ENCODE measurements at regions not wholly inside any gene's neighbourhood (a gene's known extent, or its start where the extent isn't known, plus 50 kb on each side); places are given as distances from the start of the nearest gene placed in this dataset.

DNA sequence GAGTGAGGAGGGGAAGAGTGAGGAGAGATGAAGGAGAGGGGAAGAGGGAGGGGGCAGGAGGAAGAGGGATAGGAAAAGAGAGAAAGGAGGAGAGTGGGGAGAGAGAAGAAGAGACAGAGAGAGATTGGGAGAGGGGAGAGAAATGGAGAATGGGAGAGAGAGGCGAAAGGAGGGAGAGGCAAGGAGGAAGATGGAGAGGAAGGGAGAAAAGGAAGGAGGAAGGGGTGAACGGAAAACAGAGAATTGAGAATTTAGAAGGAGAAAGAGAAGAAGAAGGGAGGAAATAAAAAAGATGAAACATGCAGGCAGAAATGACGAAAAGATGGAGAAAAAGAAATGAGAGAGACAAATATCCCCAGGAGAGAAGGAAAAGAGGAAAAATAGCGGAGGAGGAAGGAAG, 502.8 kb downstream of the MN1 start:
- 39 to 56% (median 45%) methylated on average over 4 of the region's 4 CpGs for WGBS, 5 donors
- intact Hi-C loops (cut with DNase I; ENCODE audit: low total_unique reads) = no loop called here
- no peak overlapping the region for H3K4me3 ChIP-seq

DNA sequence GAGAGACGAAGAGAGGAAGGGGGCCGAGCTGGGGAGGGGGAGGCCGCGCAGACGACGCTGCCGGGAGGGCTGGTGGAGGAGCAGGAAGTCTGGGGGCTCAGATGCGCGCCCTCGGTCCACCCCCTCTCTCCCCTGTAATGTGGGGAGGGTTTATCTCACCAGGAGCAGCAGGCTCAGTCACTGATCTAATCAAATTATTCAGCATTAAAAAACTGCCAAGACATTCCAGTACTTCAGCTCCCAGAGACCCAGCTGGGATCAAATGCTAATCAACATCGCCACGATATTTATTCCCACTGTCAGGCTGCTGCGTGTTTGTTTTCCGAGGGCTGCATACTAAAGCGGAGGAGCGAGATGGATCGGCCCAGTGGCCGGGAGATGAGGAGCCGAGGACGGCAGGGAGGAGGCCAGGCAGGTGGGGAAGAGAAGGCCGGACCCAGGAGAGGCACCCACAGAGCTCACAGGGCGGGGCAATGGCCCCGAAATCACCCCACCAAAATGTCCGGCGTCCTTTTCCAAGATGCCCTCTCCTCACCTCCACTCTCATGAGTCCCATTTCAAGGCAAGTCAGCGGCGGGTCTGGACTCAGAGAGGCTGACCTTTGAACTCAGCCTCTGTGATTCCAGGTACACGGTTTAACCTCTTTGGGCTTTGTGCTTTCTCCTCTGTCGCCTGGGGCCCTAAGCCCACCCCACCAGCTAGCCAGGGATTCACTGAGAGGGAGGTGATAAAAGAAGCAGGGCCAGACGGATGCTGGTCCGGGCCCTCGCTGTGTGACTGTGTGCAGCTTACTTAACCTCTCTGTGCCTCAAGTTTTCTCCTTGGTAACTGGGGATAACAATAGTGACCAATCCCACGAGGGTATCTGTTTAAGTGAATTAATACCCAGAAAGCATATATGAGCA, 502.1 kb downstream of the MN1 start:
- Histone ChIP-seq H3K4me3 (no peak overlapping the region), H3K4me1 (peaks cover 0 to 7% (median 0%) of the 10 kb centered on the region in 4 donors), H3K27me3 (peaks cover 0 to 55% (median 37%) of the 10 kb centered on the region in 3 donors), H3K9me3 (no peaks in the 10 kb centered on the region), H3K27ac (peak overlapping the region in 1 of 5 donors; percentile 5), H3K36me3 (no peaks in the 10 kb centered on the region)
- 20 to 30% (median 25%) methylated on average over 33 of the region's 33 CpGs for WGBS, 5 donors
- peak in 1 of 2 donors; percentile 57 for DNase-seq
- TF ChIP-seq POLR2A (IDR thresholded peaks at IDR 0.05) = no peak
- TF ChIP-seq, protein P1, sequence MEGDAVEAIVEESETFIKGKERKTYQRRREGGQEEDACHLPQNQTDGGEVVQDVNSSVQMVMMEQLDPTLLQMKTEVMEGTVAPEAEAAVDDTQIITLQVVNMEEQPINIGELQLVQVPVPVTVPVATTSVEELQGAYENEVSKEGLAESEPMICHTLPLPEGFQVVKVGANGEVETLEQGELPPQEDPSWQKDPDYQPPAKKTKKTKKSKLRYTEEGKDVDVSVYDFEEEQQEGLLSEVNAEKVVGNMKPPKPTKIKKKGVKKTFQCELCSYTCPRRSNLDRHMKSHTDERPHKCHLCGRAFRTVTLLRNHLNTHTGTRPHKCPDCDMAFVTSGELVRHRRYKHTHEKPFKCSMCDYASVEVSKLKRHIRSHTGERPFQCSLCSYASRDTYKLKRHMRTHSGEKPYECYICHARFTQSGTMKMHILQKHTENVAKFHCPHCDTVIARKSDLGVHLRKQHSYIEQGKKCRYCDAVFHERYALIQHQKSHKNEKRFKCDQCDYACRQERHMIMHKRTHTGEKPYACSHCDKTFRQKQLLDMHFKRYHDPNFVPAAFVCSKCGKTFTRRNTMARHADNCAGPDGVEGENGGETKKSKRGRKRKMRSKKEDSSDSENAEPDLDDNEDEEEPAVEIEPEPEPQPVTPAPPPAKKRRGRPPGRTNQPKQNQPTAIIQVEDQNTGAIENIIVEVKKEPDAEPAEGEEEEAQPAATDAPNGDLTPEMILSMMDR (IDR thresholded peaks at IDR 0.05) = no peak
- TF ChIP-seq EP300 (IDR thresholded peaks at IDR 0.05) = no peak
- no peak for TF ChIP-seq POLR2AphosphoS5 (IDR thresholded peaks at IDR 0.05)
- intact Hi-C loops (cut with DNase I; ENCODE audit: low total_unique reads) = no loop called here

More for the DNA sequence above, 502.8 kb downstream of the MN1 start:
- Histone ChIP-seq H3K9me3 (no peaks in the 10 kb centered on the region), H3K4me1 (peaks cover 0 to 7% (median 0%) of the 10 kb centered on the region in 4 donors), H3K36me3 (no peaks in the 10 kb centered on the region), H3K27ac (peak overlapping the region in 1 of 5 donors; percentile 5), H3K27me3 (peaks cover 0 to 55% (median 37%) of the 10 kb centered on the region in 3 donors)
- DNase-seq = no peak
- TF ChIP-seq POLR2A (IDR thresholded peaks at IDR 0.05) = no peak
- TF ChIP-seq, protein P1 (IDR thresholded peaks at IDR 0.05) = no peak
- no peak for TF ChIP-seq EP300 (IDR thresholded peaks at IDR 0.05)
- no peak for TF ChIP-seq POLR2AphosphoS5 (IDR thresholded peaks at IDR 0.05)

DNA sequence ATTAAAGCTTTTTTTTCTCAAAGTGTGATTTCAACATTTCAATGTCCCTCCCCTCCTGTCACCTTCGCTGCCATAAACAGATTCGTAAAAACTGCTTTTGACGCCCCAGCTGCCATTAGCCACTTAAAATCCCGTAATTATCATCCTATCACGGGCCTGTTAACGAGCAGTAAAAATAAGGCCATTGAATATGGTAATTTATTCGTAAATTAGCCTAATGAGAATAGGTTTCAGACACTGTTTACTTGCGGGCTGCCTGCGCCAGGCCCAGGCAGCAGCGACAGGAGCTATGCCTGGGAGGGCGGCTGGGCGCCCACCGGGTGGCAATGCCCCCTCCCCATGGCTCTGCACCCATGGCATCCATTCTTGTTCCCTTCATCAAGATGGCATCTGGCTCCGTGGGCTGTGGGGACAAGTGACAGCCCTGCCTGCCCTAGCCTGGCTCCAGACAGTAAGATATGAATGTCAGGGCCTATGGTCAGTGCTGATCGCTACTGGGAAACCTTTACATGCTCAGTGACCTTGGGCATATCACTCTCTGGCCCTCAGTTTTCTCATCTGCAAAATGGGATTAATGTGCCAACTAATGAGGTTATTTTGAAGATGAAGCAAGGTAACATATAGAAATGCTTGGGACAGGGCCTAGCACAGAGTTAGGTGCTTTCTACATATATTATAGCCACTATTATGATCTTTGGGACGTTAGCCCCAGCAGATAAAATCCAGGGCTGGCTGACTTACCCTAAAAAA, 500.8 kb downstream of the MN1 start:
- WGBS, 5 donors = 83 to 89% (median 83%) methylated on average over 16 of the region's 16 CpGs
- no peak for TF ChIP-seq POLR2A (IDR thresholded peaks at IDR 0.05)
- no peak for TF ChIP-seq POLR2AphosphoS5 (IDR thresholded peaks at IDR 0.05)
- no peak for TF ChIP-seq EP300 (IDR thresholded peaks at IDR 0.05)
- TF ChIP-seq, protein P1 (IDR thresholded peaks at IDR 0.05) = no peak
- Histone ChIP-seq H3K36me3 (no peaks in the 10 kb centered on the region), H3K4me3 (no peak overlapping the region), H3K9me3 (no peaks in the 10 kb centered on the region), H3K27me3 (peaks cover 0 to 51% (median 37%) of the 10 kb centered on the region in 3 donors), H3K4me1 (peaks cover 0 to 7% (median 0%) of the 10 kb centered on the region in 4 donors), H3K27ac (no peak overlapping the region)
- DNase-seq = no peak
- intact Hi-C loops (cut with DNase I; ENCODE audit: low total_unique reads) = no loop called here

DNA sequence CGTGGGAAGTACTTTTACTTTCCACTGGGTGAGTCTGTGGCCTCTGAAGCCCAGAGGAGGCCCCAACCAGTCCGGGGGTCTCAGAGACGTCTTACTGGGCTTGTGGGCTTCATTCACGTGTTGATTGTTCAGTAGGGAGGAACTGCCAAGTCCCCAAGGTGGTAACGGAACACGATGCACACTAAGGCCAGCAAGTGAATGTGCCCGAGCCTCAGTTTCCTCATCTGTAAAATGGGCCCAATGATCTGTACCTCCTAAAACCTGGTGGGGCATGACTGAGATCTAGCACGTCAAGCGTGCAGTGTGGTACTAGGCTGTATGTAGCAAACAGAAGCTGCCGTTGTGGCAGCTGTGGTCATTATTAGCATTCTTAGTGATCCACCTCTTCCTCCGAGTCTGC, 499.1 kb downstream of the MN1 start:
- Histone ChIP-seq H3K27me3 (peaks cover 0 to 37% (median 21%) of the 10 kb centered on the region in 3 donors), H3K4me3 (no peak overlapping the region), H3K4me1 (peaks cover 0 to 7% (median 0%) of the 10 kb centered on the region in 4 donors), H3K36me3 (no peaks in the 10 kb centered on the region), H3K27ac (no peak overlapping the region), H3K9me3 (no peaks in the 10 kb centered on the region)
- TF ChIP-seq POLR2A (IDR thresholded peaks at IDR 0.05) = no peak
- TF ChIP-seq EP300 (IDR thresholded peaks at IDR 0.05) = no peak
- TF ChIP-seq, protein P1 (IDR thresholded peaks at IDR 0.05) = no peak
- no peak for TF ChIP-seq POLR2AphosphoS5 (IDR thresholded peaks at IDR 0.05)
- DNase-seq = no peak
- intact Hi-C loops (cut with DNase I; ENCODE audit: low total_unique reads) = no loop called here
- 77 to 87% (median 81%) methylated on average over 9 to 11 of the region's 11 CpGs for WGBS, 5 donors

Data from stomach (tissue), 8 donors.